DMS153 treated with DMSO at 0.1 percent for 48 hours (cell line): ENCODE measurements at regions not wholly inside any gene's neighbourhood (a gene's known extent, or its start where the extent isn't known, plus 50 kb on each side); places are given as distances from the start of the nearest gene placed in this dataset.

ENCODE experiments used
- DNase-seq: peaks from one replicate; lab custom pipeline; 2025; ENCODE audit not compliant: unreplicated experiment; lab: John Stamatoyannopoulos, UW

- no peak for DNase-seq
These were observed 139.0 kb upstream of the SLC35B3 start for GRCh38 chr6:8574311-8574710.

DNA sequence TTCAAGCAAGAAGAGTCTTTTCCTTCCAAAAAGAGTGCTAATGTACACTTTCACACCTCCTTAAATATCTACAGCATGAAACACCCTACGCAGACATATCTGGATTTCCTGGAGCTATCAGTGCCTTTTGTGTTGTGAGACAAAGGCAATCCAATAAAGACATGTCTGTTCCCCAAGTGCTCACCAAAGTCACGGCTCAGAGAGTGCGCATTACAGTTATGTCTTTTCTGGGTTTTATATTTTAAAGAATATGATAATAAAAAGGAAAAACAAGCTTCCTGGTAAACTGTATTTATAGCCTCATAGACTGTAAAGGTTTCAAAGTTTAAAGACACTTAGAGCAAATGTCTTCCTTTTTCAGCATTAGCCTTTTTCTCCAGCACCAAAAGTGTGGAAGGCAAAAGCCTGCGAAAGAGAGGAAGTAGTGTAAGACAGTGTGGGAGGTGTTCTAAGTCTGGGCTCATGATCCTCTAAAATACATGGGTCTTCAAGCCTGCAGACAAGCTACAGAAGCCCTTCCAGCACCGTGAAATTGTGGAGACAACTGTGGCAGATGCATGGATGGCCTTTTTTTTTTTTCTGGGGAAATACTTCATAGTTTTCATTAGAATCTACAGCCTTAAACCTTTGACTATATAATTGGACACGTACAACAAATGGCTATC is 135.0 kb upstream of the SLC35B3 start:
- DNase-seq: no peak

DNA sequence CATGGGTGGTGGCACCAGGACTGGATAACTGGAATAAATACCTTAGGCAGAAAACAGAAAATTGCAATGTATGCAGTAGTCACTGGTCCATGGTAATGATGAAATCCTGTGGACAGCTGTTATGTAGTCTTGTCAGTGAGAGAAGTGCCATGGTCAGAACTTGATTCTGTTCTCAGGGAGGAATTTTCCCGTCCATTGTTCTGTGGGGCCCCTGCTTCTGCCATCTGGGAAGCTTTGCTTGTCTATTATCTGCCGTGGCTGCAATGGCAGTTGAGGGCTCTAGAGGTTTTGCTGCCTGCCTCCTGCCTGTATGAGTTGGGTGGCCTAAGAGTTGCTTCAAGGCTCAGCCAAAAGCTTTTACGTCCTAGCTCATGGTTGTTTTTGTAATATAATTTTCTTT is 126.8 kb upstream of the SLC35B3 start:
- no peak for DNase-seq

DNA sequence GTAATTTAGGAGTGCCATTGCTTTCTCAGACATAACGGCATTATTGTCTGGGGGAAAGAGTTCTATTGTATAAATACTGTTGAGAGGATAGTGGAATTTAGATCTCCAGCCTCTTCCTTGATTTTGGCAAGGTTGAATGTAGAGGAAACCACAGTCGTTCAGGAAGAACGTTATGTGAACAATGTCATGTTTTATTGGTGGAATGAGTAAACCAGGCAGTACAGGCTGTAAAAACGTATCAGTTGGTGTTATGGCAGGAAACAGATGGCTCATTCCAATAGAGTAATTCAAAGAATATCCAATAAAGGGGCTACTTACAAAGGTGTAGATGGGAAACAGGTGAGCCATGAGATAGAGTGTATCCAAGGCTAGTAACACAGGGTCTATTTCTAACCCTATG is 123.6 kb upstream of the SLC35B3 start:
- no peak for DNase-seq

DNA sequence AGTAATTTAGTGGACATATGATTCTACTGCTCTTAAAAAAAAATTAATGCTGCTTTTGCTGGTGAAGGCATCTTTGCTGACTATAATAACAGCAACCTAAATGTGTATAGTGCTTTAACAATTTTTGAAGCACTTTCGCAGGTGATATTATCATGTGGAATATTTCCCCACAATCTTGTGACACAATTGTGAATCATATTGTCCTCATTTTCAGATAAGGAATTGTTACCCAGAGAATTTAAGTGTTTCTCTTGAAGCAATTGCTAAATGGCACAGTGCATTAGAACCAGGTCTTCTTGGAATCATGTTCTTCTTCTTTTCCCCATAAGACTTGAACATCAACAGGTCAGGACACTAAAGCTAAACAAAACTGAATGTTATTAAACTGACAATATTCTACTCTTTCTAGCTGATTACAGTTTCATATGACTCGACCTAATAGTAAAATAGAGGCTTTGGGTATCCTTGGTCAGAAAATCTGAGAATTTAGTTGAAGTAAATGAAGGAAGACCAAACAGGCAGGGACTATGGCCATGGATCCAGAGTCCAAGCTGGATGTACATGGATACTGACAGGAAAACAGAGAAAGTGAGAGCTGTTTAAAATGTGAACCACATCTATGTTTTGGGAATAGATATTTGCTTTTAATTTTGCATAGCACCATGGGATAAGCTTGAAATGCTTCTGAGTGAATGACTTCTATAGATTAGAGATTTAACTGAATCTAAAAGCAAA is 121.8 kb upstream of the SLC35B3 start:
- no peak for DNase-seq

DNA sequence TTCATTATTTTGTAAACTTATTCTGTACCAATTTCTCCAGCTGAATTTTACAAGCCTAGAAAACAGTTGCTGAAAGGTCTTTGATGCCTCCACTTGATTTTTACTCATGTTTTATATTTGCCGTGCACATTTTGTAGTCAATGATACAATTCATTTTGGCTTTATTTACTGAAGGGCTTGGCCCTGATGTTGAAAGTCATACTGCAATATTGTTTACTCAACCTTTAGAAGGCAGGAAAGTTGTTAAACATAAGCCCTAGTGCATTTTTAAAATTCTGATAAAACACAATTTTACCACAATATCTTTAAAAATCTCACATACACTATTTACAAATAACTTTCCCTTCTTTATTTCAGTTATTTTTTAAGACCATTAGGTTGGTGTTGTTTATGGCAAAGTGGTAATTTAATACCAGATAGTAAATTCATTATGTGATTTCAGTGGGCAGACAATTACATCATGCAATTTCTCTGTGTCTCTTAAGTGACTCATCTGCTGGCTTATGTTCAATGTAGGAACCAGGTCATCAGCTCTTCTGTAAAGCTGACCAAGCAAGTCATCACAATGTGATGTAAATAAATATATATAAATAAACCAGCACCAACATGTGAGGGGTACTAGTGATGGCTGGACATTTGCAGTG is 121.1 kb upstream of the SLC35B3 start:
- peak; percentile 13 for DNase-seq

GRCh38 chr6:8551993-8552392 is 116.6 kb upstream of the SLC35B3 start:
- DNase-seq: no peak

DNA sequence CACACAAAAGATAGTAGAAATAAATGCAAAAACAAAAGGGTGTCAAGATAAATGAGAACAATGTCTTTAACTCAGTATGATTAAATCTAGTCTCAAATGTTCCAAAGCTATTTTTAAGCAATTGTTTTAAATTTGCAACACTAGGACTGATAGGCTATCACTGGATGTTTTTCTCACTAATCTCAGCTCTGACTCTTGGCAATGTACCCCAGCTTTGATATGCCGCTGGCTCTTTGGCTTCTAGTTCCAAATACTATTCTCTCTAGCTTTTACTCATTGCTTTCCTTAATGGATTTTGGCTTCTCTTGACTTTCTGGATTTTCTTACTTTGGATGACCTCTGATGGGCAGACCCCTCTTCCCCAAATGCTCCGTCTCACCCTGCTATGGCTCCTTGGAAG is 116.0 kb upstream of the SLC35B3 start:
- DNase-seq: no peak

DNA sequence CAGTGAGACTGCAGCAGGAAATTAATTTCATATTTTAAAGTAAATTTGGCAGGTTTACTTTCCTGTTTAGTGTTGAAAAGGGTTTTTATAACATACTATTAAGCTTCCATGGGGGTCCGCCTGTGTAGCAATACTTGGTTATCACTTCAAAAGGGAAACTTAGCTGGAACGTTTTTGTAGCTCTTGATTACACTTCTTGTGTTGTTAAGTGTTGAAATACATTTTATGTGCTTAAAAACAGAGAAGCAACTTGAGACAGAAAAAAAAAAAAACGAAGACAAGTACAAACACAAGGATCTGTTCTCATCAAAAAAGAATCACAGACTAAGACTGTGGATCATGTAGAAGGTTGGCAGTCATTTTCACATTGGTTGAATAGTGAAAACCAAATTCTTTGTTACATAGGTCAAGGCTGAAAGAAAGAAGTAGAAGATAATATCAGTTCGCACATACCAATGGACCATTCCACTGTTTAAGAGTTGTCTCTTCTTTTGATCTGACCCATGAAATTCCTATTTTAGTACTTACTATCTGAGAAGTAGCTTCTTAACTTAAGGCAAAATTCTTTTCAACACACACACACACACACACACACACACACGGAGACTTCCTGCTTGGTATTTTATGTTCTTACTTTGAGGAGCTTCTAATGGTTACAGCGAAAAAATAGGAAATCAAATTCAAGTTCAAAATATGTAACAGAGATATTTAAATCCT is 113.9 kb upstream of the SLC35B3 start:
- DNase-seq: no peak

GRCh38 chr6:8546496-8546895 is 111.2 kb upstream of the SLC35B3 start:
- no peak for DNase-seq

DNA sequence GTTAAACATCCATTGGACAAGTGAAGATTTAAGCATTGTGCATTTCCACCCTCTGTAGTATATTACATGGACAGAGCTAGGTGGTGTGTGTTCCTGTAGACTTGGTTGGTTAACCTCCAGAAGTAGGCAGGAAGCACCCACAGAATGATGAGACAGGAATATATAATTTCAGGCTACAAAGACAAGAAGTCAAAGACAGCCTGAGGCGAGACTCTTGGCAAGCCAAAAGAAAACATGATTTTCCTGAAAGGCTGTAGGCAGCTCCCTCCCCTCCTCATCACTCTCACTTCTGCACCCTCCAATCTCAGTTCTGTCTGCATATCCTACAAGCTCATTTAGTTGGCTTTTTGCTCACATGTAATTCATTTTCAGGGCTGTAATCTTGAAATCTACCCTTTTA is 110.0 kb upstream of the SLC35B3 start:
- DNase-seq: no peak

DNA sequence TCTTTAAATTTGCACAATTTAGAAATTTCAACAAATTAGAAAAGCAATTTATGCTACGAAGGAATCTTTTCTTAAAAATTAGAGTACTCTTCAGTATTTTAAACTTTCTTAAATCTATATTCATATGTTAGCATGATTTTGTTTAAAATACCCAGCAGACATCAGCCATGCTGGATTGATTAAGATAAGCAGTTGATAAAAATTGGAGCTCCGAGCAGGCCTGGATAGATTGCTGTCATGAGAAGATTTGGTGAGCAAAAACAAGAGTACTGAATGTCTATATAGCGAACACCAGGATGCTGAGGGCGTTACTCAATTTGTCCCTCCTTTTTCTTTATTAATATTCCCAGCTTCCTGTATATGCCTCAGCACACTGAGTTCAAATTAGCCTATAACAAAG is 108.4 kb upstream of the SLC35B3 start:
- DNase-seq: no peak

- peak; percentile 1 for DNase-seq
These were observed 104.1 kb upstream of the SLC35B3 start for GRCh38 chr6:8539453-8539852.

DNA sequence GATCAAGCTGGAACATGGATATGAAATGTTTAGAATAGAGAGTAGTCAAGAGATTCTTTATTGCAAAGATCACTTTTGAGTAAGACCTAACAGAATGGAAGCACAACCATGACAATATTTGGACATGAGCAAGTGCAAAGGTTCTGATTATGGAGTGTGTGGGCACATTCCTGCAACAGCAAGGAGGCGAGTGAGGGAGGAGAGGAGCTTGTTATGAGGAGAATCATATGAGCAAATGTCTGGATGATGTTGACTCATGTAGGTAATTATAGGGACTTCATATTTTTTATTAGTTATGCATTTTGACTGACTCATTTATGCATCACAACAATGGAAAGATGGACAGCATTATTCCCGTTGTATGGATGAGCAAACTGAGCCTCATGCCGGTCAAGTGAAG is 100.8 kb upstream of the SLC35B3 start:
- no peak for DNase-seq

DNA sequence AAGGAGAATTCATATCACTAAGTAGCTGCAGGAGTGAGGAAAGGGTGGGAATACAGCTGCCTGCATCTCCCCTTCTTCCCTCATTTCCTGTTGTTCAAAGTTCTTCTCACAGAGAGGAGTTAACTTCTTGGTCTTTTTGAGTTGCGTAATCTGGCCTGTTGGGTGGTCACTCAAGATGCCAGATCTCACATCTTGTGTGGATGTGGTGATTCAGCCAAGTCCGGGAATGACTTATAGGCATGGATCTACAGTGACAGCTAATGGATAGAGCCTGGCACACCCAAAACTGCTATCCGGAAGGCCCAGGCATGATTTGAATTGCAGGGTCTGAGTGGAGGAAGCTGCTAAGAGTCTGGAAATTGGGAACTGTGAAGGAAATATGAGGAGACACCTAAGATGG is 100.2 kb upstream of the SLC35B3 start:
- no peak for DNase-seq

DNA sequence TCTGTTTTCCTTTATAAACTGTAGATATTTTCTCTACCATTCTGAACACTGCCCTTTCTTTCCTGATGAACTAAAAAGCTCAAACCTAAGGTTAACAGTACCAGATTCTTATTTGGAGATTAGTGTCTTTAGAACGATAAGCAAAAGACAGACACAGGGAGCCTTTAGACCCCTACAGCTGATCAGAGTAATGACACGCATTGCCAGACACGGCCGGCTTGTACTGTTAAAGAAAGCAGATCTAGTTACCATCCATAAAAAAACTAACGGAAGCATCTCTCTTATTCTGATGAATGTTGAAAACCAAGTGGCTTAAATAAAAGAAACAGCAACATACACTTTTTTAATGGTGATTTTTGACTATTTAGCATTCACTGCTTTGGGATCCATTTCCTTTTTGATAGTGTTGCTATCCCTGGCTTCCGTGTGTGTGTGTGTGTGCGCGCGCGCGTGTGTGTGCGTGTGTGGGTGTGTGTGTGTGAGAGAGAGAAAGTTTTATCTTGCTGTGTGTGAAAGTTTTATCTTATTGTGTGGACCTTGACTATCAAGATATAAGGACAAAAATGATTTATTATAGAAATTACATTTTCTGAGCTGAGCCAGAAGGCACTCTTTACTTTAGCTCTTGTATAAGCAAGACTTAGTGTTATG is 95.6 kb upstream of the SLC35B3 start:
- no peak for DNase-seq

GRCh38 chr6:8529250-8529649 is 93.9 kb upstream of the SLC35B3 start:
- no peak for DNase-seq

DNA sequence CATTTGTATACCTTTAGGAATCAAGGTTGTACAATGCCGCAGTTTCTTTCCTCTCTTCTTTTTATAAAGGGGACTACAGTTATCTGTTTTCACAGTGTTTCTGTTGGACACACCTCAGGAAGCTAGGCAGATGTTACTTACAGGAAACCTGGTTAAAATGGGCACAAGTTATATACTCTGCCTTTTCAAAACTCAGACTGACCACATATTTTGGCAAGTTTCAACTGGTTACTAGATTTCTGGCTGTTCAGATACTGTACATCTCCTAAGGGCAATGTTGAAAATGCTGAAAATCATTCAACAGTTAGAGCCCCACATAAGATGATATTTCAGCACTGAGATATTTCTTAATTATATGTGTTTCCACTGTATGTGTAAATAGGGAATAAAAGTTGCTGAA is 92.5 kb upstream of the SLC35B3 start:
- DNase-seq: no peak

DNA sequence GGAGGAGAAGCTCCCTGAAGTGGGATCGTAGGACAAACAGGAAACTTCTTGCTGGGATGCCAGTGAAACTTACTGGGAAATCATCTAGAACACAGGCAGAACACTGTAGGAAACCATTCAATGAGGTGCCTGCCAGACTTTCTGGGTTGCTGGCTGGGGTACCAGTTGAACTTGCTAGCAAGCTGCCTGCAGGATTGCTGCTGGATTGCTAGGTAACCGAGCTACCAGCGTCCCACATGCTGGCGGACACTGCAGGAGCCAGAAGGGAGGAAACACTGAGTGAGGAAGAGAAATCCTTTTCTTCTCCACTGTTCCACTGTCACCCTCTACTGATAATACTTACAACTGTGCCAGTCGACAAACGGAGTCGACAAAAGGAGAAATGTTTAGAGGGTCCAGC is 91.3 kb upstream of the SLC35B3 start:
- no peak for DNase-seq

DNA sequence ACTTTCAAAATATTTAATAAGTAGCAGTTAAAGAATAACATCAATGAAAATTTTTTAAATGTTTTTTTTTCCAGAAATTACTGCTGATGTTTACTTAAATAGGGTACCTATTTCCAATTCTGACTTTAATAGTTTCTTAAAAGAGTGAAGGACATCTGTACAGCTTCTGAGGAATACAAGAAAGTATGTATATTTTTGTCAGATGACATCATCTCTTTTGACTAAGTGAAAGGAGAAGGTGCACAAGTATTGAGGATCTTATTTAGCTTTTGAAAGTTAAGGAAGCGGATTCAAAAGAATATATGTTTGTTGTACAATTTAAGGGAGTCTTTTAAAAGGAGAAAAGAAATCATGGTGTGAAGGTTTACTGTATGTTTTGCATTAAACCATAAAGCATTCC is 90.0 kb upstream of the SLC35B3 start:
- no peak for DNase-seq

DNA sequence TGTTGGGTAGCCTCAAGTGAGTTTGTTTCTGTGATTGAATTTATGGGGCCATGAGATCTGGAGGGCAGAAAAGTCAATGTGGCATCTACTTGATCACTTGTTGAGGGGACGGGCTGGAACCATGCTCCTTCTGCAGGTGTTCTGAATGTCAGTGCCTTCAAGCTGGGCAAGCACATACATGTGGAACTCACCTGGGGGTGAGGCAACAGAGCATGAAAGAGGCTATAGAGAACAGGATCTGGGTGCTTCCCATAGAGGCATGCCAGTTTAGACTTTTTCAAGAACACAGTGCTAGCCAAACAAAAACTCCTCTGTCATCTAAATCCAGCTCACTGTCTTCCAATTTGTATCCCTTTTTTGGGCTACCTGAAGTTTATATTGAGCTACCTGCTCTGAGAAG is 77.8 kb upstream of the SLC35B3 start:
- DNase-seq: no peak
